ENCODE measurements at regions not wholly inside any gene's neighbourhood (a gene's known extent, or its start where the extent isn't known, plus 50 kb on each side); places are given as distances from the start of the nearest gene placed in this dataset.
"Not testable (repeated sequence)": the region's sequence is repeated elsewhere in the genome, so short reads cannot be mapped to it uniquely, and the experiment has no call there.

GRCh38 chr7:150101282-150101681, 221.9 kb upstream of the LRRC61 start:
- DNase-seq (ENCODE audit: low spot score) = not testable (repeated sequence)

GRCh38 chr7:150107283-150107682, 215.9 kb upstream of the LRRC61 start:
- not testable (repeated sequence) for DNase-seq (ENCODE audit: low spot score)

GRCh38 chr7:150110375-150110820, 212.8 kb upstream of the LRRC61 start:
- not testable (repeated sequence) for DNase-seq (ENCODE audit: low spot score)

GRCh38 chr7:150110882-150111281, 212.3 kb upstream of the LRRC61 start:
- DNase-seq (ENCODE audit: low spot score) = not testable (repeated sequence)

GRCh38 chr7:150111373-150112139, 211.6 kb upstream of the LRRC61 start:
- not testable (repeated sequence) for DNase-seq (ENCODE audit: low spot score)

- not testable (repeated sequence) for DNase-seq (ENCODE audit: low spot score)
Measured at GRCh38 chr7:150113301-150113700, 209.9 kb upstream of the LRRC61 start.

GRCh38 chr7:150114591-150114990, 208.6 kb upstream of the LRRC61 start:
- DNase-seq (ENCODE audit: low spot score) = not testable (repeated sequence)

GRCh38 chr7:150119966-150120365, 203.2 kb upstream of the LRRC61 start:
- DNase-seq (ENCODE audit: low spot score) = not testable (repeated sequence)

- not testable (repeated sequence) for DNase-seq (ENCODE audit: low spot score)
Measured at GRCh38 chr7:150125831-150126230, 197.3 kb upstream of the LRRC61 start.

- DNase-seq (ENCODE audit: low spot score) = not testable (repeated sequence)
Measured at GRCh38 chr7:150134451-150134850, 188.7 kb upstream of the LRRC61 start.

- DNase-seq (ENCODE audit: low spot score) = not testable (repeated sequence)
Measured at GRCh38 chr7:150135620-150136190, 187.4 kb upstream of the LRRC61 start.

- not testable (repeated sequence) for DNase-seq (ENCODE audit: low spot score)
Measured at GRCh38 chr7:150139840-150140239, 183.3 kb upstream of the LRRC61 start.

GRCh38 chr7:150141525-150142345, 181.4 kb upstream of the LRRC61 start:
- DNase-seq (ENCODE audit: low spot score) = not testable (repeated sequence)

- DNase-seq (ENCODE audit: low spot score) = not testable (repeated sequence)
Measured at GRCh38 chr7:150146124-150146523, 177.0 kb upstream of the LRRC61 start.

- DNase-seq (ENCODE audit: low spot score) = not testable (repeated sequence)
Measured at GRCh38 chr7:150147524-150147923, 175.6 kb upstream of the LRRC61 start.

GRCh38 chr7:150156015-150156414, 167.1 kb upstream of the LRRC61 start:
- not testable (repeated sequence) for DNase-seq (ENCODE audit: low spot score)

- DNase-seq (ENCODE audit: low spot score) = not testable (repeated sequence)
Measured at GRCh38 chr7:150158696-150159095, 164.5 kb upstream of the LRRC61 start.

GRCh38 chr7:150169515-150169914, 153.6 kb upstream of the LRRC61 start:
- not testable (repeated sequence) for DNase-seq (ENCODE audit: low spot score)

GRCh38 chr7:150169943-150170490, 153.1 kb upstream of the LRRC61 start:
- DNase-seq (ENCODE audit: low spot score) = not testable (repeated sequence)

- DNase-seq (ENCODE audit: low spot score) = not testable (repeated sequence)
Measured at GRCh38 chr7:150183602-150184001, 139.6 kb upstream of the LRRC61 start.

- DNase-seq (ENCODE audit: low spot score) = not testable (repeated sequence)
Measured at GRCh38 chr7:150189963-150190362, 133.2 kb upstream of the LRRC61 start.

GRCh38 chr7:150192541-150192940, 130.6 kb upstream of the LRRC61 start:
- not testable (repeated sequence) for DNase-seq (ENCODE audit: low spot score)

All from D341Med (cell line).